HCT116 (cell line): ENCODE measurements at regions not wholly inside any gene's neighbourhood (a gene's known extent, or its start where the extent isn't known, plus 50 kb on each side); places are given as distances from the start of the nearest gene placed in this dataset.

ENCODE experiments used
- CBX3 ChIP-seq: IDR thresholded peaks from 2 replicates; pipeline ENCODE4 v1.6.1; 2012; ENCODE audit warnings: low read depth
- EGR1 ChIP-seq: IDR thresholded peaks from 2 replicates; pipeline ENCODE4 v1.6.1; 2012; ENCODE audit warnings: low read depth
- EZH2 ChIP-seq: fragments of 200-600 bp; sonication (generic); IDR thresholded peaks from 2 replicates; pipeline ENCODE4 v1.6.1; 2017; ENCODE audit warnings: antibody characterized with exemption, mixed run types
- JUND ChIP-seq: IDR thresholded peaks from 2 replicates; pipeline ENCODE4 v1.6.1; 2012
- POLR2A ChIP-seq: IDR thresholded peaks from 2 replicates; pipeline ENCODE4 v1.7.0; 2011; ENCODE audit warnings: borderline replicate concordance; ENCODE audit not compliant: insufficient read depth, insufficient read length; ENCODE audit errors: extremely low read depth
- RAD21 ChIP-seq: IDR thresholded peaks from 2 replicates; pipeline ENCODE4 v1.6.1; 2012; ENCODE audit warnings: low read depth, mild to moderate bottlenecking
- SRF ChIP-seq: IDR thresholded peaks from 2 replicates; pipeline ENCODE4 v1.6.1; 2012; ENCODE audit warnings: low read depth
- YY1 ChIP-seq: IDR thresholded peaks from 2 replicates; pipeline ENCODE4 v1.6.1; 2011; ENCODE audit warnings: low read length, low read depth, moderate library complexity, mild to moderate bottlenecking; ENCODE audit not compliant: insufficient replicate concordance; ENCODE audit errors: extremely low read depth
- ZFX ChIP-seq: fragments of 450-650 bp; IDR thresholded peaks from 2 replicates; pipeline ENCODE4 v1.6.1; 2017
- ZNF274 ChIP-seq: fragments of 200-500 bp; sonication (Bioruptor generic); IDR thresholded peaks from 2 replicates; pipeline ENCODE4 v1.6.1; 2014; ENCODE audit warnings: mild to moderate bottlenecking, low read depth, low read length, inconsistent platforms
- TF ChIP-seq, protein P1 (sequence below), 3 experiments: fragments of 200-600 bp in 1 of 3; sonication (generic) in 1 of 3; IDR thresholded peaks in 2 of 3; conservative IDR thresholded peaks in 1 of 3; 2 replicates each; pipeline ENCODE4 v1.5.1; 2012 to 2017; ENCODE audit warnings: low read depth in 2 of 3, low read length in 2 of 3, antibody characterized with exemption in 1 of 3, borderline replicate concordance in 1 of 3, control low read depth in 1 of 3, mild to moderate bottlenecking in 1 of 3, mixed read lengths in 1 of 3, mixed run types in 1 of 3, moderate library complexity in 1 of 3; ENCODE audit not compliant: insufficient read depth in 1 of 3

DNA sequence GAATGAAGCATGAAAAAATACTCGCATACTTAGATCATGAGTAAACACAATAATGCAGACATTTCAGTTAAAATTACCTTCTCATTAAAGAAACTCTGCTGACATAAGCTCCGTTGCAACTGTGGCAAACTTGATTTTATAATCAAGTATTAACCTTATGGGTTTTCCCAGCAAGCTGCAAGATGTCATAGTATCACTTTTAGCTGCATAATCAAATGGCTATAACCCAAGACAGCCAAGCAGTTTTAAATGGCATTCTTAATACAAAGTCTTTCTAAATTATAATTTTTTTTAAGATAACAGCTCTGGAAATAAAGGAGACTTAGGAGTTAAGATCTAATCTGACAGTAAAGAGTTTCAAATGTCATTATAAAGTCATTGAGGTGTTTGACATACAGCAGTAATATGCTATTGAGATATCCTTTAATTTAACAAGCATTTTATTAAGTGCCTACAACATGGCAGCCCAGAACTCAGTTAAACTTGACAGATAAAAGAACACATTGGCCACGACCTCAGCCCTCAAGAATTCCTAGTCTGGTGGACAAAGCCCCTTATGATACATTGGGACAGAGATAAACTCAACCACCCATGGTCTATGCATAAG lies 163.1 kb upstream of the FAT3 start:
- TF ChIP-seq SRF (no peak), RAD21 (no peak), EGR1 (no peak), EZH2 (no peak), ZFX (no peak), YY1 (no peak), ZNF274 (no peak), JUND (no peak), POLR2A (no peak), CBX3 (no peak)
- TF ChIP-seq, protein P1, sequence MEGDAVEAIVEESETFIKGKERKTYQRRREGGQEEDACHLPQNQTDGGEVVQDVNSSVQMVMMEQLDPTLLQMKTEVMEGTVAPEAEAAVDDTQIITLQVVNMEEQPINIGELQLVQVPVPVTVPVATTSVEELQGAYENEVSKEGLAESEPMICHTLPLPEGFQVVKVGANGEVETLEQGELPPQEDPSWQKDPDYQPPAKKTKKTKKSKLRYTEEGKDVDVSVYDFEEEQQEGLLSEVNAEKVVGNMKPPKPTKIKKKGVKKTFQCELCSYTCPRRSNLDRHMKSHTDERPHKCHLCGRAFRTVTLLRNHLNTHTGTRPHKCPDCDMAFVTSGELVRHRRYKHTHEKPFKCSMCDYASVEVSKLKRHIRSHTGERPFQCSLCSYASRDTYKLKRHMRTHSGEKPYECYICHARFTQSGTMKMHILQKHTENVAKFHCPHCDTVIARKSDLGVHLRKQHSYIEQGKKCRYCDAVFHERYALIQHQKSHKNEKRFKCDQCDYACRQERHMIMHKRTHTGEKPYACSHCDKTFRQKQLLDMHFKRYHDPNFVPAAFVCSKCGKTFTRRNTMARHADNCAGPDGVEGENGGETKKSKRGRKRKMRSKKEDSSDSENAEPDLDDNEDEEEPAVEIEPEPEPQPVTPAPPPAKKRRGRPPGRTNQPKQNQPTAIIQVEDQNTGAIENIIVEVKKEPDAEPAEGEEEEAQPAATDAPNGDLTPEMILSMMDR (IDR thresholded peaks at IDR 0.05 in 2 of 3, conservative IDR thresholded peaks at IDR 0.05 in 1 of 3; ENCODE audit: borderline replicate concordance in 1 of 3, insufficient read depth in 1 of 3, low read depth in 2 of 3, low read length in 2 of 3), result no peak
